ENCODE measurements at regions not wholly inside any gene's neighbourhood (a gene's known extent, or its start where the extent isn't known, plus 50 kb on each side); places are given as distances from the start of the nearest gene placed in this dataset.

DNA sequence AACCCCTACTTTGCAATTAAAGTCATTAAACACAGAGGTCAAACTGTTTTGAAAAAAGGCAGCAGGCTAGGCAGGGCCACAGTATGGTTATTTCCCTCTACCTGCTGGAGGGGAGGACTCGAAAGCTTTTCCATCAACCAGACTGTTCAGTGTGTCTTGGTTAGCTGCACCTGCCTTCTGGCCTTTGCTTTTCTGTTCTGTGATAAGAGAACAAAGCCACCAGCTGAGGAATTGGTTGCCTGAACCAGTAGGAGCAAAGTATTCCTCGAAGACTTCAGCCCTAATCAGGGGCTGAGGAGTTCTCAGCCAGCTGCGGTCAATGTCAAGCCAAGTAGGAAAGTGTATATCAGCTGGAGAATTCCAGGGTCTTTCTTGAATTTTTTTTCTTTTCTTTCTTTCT is 132.5 kb downstream of the SOX2 start:
- Histone ChIP-seq H3K4me3 (ENCODE audit: low read depth, low read length, poor library complexity, severe bottlenecking) (no peak overlapping the region), H3K27ac (ENCODE audit: low read depth, low read length, poor library complexity, severe bottlenecking) (no peak overlapping the region), H3K4me1 (ENCODE audit: insufficient read depth, low read length, poor library complexity, severe bottlenecking) (no peaks in the 10 kb centered on the region), H3K27me3 (replicated peaks; ENCODE audit: insufficient read depth, low read depth, low read length, poor library complexity) (no peaks in the 10 kb centered on the region), H3K9me3 (ENCODE audit: low read depth, low read length, poor library complexity, severe bottlenecking) (no peaks in the 10 kb centered on the region), H3K36me3 (ENCODE audit: insufficient read depth, low read length, poor library complexity, severe bottlenecking) (no peaks in the 10 kb centered on the region)
- TF ChIP-seq, protein P1, sequence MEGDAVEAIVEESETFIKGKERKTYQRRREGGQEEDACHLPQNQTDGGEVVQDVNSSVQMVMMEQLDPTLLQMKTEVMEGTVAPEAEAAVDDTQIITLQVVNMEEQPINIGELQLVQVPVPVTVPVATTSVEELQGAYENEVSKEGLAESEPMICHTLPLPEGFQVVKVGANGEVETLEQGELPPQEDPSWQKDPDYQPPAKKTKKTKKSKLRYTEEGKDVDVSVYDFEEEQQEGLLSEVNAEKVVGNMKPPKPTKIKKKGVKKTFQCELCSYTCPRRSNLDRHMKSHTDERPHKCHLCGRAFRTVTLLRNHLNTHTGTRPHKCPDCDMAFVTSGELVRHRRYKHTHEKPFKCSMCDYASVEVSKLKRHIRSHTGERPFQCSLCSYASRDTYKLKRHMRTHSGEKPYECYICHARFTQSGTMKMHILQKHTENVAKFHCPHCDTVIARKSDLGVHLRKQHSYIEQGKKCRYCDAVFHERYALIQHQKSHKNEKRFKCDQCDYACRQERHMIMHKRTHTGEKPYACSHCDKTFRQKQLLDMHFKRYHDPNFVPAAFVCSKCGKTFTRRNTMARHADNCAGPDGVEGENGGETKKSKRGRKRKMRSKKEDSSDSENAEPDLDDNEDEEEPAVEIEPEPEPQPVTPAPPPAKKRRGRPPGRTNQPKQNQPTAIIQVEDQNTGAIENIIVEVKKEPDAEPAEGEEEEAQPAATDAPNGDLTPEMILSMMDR (conservative IDR thresholded peaks at IDR 0.05; ENCODE audit: low read depth, low read length) = no peak
- TF ChIP-seq EZH2 (IDR thresholded peaks at IDR 0.05; ENCODE audit: borderline replicate concordance, low read depth, low read length, poor library complexity, severe bottlenecking) = no peak
- ChIA-PET POLR2A (ENCODE audit: low non-redundant PET) (no interaction called here), CTCF (no interaction called here)
- DNase-seq (ENCODE audit: low spot score) = no peak
- BruUV-seq (replicated peaks) = no TSS peak
- intact Hi-C loops (cut with micrococcal nuclease; ENCODE audit: unreplicated experiment) = no loop called here

DNA sequence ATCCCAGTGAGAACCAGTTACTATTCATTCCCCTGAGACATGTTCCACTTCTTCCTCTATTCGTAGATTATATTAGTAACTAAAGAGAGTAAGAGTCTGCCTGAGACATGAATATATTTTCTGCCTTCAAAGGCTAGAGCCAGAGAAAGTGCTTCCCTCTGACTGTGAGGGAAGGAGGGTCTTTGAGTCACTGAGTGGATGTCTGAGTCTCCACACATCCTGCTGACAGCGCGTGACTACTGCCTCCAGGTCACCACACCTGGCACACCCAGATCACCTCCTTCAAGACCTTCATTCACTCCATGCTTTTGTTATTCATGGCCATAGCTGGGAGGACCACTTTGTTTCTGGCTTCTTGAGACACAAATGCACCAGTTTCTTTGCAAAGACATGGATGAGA is 135.6 kb downstream of the SOX2 start:
- Histone ChIP-seq H3K9me3 (ENCODE audit: low read depth, low read length, poor library complexity, severe bottlenecking) (no peaks in the 10 kb centered on the region), H3K27me3 (replicated peaks; ENCODE audit: insufficient read depth, low read depth, low read length, poor library complexity) (no peaks in the 10 kb centered on the region), H3K4me3 (ENCODE audit: low read depth, low read length, poor library complexity, severe bottlenecking) (no peak overlapping the region), H3K36me3 (ENCODE audit: insufficient read depth, low read length, poor library complexity, severe bottlenecking) (no peaks in the 10 kb centered on the region), H3K27ac (ENCODE audit: low read depth, low read length, poor library complexity, severe bottlenecking) (no peak overlapping the region), H3K4me1 (ENCODE audit: insufficient read depth, low read length, poor library complexity, severe bottlenecking) (no peaks in the 10 kb centered on the region)
- ChIA-PET CTCF (no interaction called here), POLR2A (ENCODE audit: low non-redundant PET) (no interaction called here)
- no peak for DNase-seq (ENCODE audit: low spot score)
- BruUV-seq (replicated peaks) = no TSS peak
- TF ChIP-seq, protein P1 (conservative IDR thresholded peaks at IDR 0.05; ENCODE audit: low read depth, low read length) = no peak
- no peak for TF ChIP-seq EZH2 (IDR thresholded peaks at IDR 0.05; ENCODE audit: borderline replicate concordance, low read depth, low read length, poor library complexity, severe bottlenecking)
- intact Hi-C loops (cut with micrococcal nuclease; ENCODE audit: unreplicated experiment) = no loop called here

DNA sequence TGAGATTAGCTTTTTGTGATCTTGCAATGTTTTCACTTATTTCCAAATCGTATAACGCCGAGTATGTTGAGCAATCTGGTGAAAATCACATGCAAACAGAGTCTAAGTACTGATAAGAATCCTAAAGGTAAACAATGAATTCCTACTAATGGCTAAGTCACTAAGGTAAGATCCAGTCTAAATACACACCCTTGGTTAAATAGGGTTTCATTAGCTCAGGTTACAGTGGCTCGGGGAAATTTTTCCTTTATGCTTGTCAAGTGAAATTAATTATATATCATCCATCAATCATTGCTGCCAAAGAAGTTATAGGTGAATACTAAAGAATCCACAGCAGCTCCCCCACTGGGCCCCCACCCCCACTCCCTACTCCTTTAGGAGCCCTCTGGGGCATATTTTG is 139.3 kb downstream of the SOX2 start:
- ChIA-PET CTCF (no interaction called here), POLR2A (ENCODE audit: low non-redundant PET) (no interaction called here)
- Histone ChIP-seq H3K4me3 (ENCODE audit: low read depth, low read length, poor library complexity, severe bottlenecking) (no peak overlapping the region), H3K36me3 (ENCODE audit: insufficient read depth, low read length, poor library complexity, severe bottlenecking) (no peaks in the 10 kb centered on the region), H3K27me3 (replicated peaks; ENCODE audit: insufficient read depth, low read depth, low read length, poor library complexity) (no peaks in the 10 kb centered on the region), H3K9me3 (ENCODE audit: low read depth, low read length, poor library complexity, severe bottlenecking) (no peaks in the 10 kb centered on the region), H3K4me1 (ENCODE audit: insufficient read depth, low read length, poor library complexity, severe bottlenecking) (no peaks in the 10 kb centered on the region), H3K27ac (ENCODE audit: low read depth, low read length, poor library complexity, severe bottlenecking) (no peak overlapping the region)
- intact Hi-C loops (cut with micrococcal nuclease; ENCODE audit: unreplicated experiment) = no loop called here
- BruUV-seq (replicated peaks) = no TSS peak
- TF ChIP-seq, protein P1 (conservative IDR thresholded peaks at IDR 0.05; ENCODE audit: low read depth, low read length) = no peak
- no peak for TF ChIP-seq EZH2 (IDR thresholded peaks at IDR 0.05; ENCODE audit: borderline replicate concordance, low read depth, low read length, poor library complexity, severe bottlenecking)
- DNase-seq (ENCODE audit: low spot score) = no peak
